IMR-90 (cell line): ENCODE measurements at regions not wholly inside any gene's neighbourhood (a gene's known extent, or its start where the extent isn't known, plus 50 kb on each side); places are given as distances from the start of the nearest gene placed in this dataset.

Experiments used
- ATAC-seq: fragments of 200-7000 bp; cut with Tn5 transposase; 2 replicates; pipeline ENCODE4 v1.9.1; 2020; ENCODE audit warnings: low read depth, mild to moderate bottlenecking, moderate library complexity
- BruUV-seq: library from RNA; stranded (reverse); fragments of 400-500 nt; replicated peaks from 2 replicates; lab custom pipeline; 2021; lab: Mats Ljungman, UMichigan
- CTCF ChIA-PET: fragments of 300-600 bp; formaldehyde crosslinking; extraction: SDS; loops from one replicate; lab custom pipeline; 2021; ENCODE audit warnings: antibody characterized with exemption; lab: Yijun Ruan, JAX
- POLR2A ChIA-PET: fragments of 300-600 bp; sonication (Branson Sonifier 250); formaldehyde crosslinking; loops from one replicate; lab custom pipeline; 2022; ENCODE audit warnings: antibody characterized with exemption; ENCODE audit not compliant: unreplicated experiment; lab: Charles Lee
- DNase-seq: peaks from one replicate; pipeline ENCODE4 v3.0.0; 2013
- H2AFZ ChIP-seq: replicated peaks from 2 replicates; pipeline ENCODE3; 2013; ENCODE audit warnings: low read length, mild to moderate bottlenecking; ENCODE audit not compliant: poor library complexity
- H2AK5ac ChIP-seq: 2 replicates; pipeline ENCODE4 v1.6.1; 2013; ENCODE audit warnings: low read depth, low read length, inconsistent platforms
- H2AK9ac ChIP-seq: replicated peaks from 2 replicates; pipeline ENCODE3; 2013; ENCODE audit warnings: mild to moderate bottlenecking, low read depth, low read length, moderate library complexity; ENCODE audit not compliant: poor library complexity
- H2BK120ac ChIP-seq: 2 replicates; pipeline ENCODE4 v1.6.1; 2013; ENCODE audit warnings: low read depth, low read length, inconsistent platforms
- H2BK15ac ChIP-seq: 3 replicates; pipeline ENCODE4 v1.6.1; 2013; ENCODE audit warnings: low read depth, low read length, inconsistent platforms
- H2BK20ac ChIP-seq: 2 replicates; pipeline ENCODE4 v1.6.1; 2013; ENCODE audit warnings: low read depth, mild to moderate bottlenecking, inconsistent platforms, low read length, moderate library complexity
- H2BK5ac ChIP-seq: 2 replicates; pipeline ENCODE4 v1.6.1; 2013; ENCODE audit warnings: mild to moderate bottlenecking, low read depth, low read length, inconsistent platforms; ENCODE audit not compliant: poor library complexity, severe bottlenecking
- H3K14ac ChIP-seq: replicated peaks from 2 replicates; pipeline ENCODE4 v1.6.1; 2013; ENCODE audit warnings: low read depth, low read length, inconsistent platforms
- H3K18ac ChIP-seq: 2 replicates; pipeline ENCODE4 v1.6.1; 2013; ENCODE audit warnings: low read depth, low read length, control low read depth
- H3K23ac ChIP-seq: 2 replicates; pipeline ENCODE4 v1.6.1; 2013; ENCODE audit warnings: low read depth, low read length, inconsistent platforms
- H3K27ac ChIP-seq: 2 replicates; pipeline ENCODE4 v1.5.1; 2013; ENCODE audit warnings: mild to moderate bottlenecking, control low read depth, low read length; ENCODE audit not compliant: insufficient read depth
- H3K27me3 ChIP-seq: 2 replicates; pipeline ENCODE4 v1.6.1; 2013; ENCODE audit warnings: low read length; ENCODE audit not compliant: control insufficient read depth, insufficient read depth
- H3K36me3 ChIP-seq: 2 replicates; pipeline ENCODE4 v1.6.1; 2013; ENCODE audit warnings: low read length, mixed read lengths; ENCODE audit not compliant: control insufficient read depth, insufficient read depth
- H3K4ac ChIP-seq: 2 replicates; pipeline ENCODE4 v1.6.1; 2013; ENCODE audit warnings: low read depth, low read length, inconsistent platforms
- H3K4me1 ChIP-seq: 2 replicates; pipeline ENCODE4 v1.6.1; 2013; ENCODE audit warnings: low read length, mixed read lengths; ENCODE audit not compliant: control insufficient read depth, insufficient read depth
- H3K4me2 ChIP-seq: 2 replicates; pipeline ENCODE4 v1.6.1; 2013; ENCODE audit warnings: low read depth, mild to moderate bottlenecking, control low read depth, low read length, moderate library complexity
- H3K4me3 ChIP-seq: 2 replicates; pipeline ENCODE4 v1.5.1; 2013; ENCODE audit warnings: low read depth, mild to moderate bottlenecking, control low read depth, low read length, moderate library complexity; ENCODE audit not compliant: insufficient read depth
- H3K56ac ChIP-seq: 2 replicates; pipeline ENCODE4 v1.6.1; 2013; ENCODE audit warnings: low read length, inconsistent platforms; ENCODE audit not compliant: insufficient read depth; ENCODE audit errors: extremely low read depth
- H3K79me1 ChIP-seq, 2 experiments: 2 replicates each; pipeline ENCODE4 v1.6.1; 2013; ENCODE audit warnings: low read length in 2 of 2, inconsistent platforms in 1 of 2, low read depth in 1 of 2
- H3K9ac ChIP-seq: 2 replicates; pipeline ENCODE4 v1.6.1; 2013; ENCODE audit warnings: low read depth, low read length, control low read depth
- H3K9me1 ChIP-seq: 2 replicates; pipeline ENCODE4 v1.6.1; 2013; ENCODE audit warnings: low read length, inconsistent platforms; ENCODE audit not compliant: insufficient read depth
- H3K9me3 ChIP-seq: 2 replicates; pipeline ENCODE4 v1.6.1; 2013; ENCODE audit warnings: low read length; ENCODE audit not compliant: control insufficient read depth, insufficient read depth
- H4K20me1 ChIP-seq: 2 replicates; pipeline ENCODE4 v1.6.1; 2013; ENCODE audit warnings: low read length, inconsistent platforms; ENCODE audit not compliant: insufficient read depth
- H4K5ac ChIP-seq: 2 replicates; pipeline ENCODE4 v1.6.1; 2013; ENCODE audit warnings: mild to moderate bottlenecking, low read depth, low read length, control low read depth
- H4K8ac ChIP-seq, 2 experiments: 2 replicates each; pipeline ENCODE4 v1.6.1; 2013; ENCODE audit warnings: low read depth in 2 of 2, low read length in 2 of 2, control low read depth in 1 of 2, inconsistent platforms in 1 of 2
- H4K91ac ChIP-seq: 2 replicates; pipeline ENCODE4 v1.6.1; 2013; ENCODE audit warnings: low read depth, low read length, inconsistent platforms; ENCODE audit not compliant: insufficient read depth
- BHLHE40 ChIP-seq: fragments of 150-350 bp; IDR thresholded peaks from 2 replicates; pipeline ENCODE4 v1.6.1; 2016; ENCODE audit warnings: mild to moderate bottlenecking, low read depth, low read length
- CEBPB ChIP-seq: IDR thresholded peaks from 2 replicates; pipeline ENCODE4 v1.6.1; 2012; ENCODE audit warnings: low read depth, low read length, improper control_type of control experiment
- CHD1 ChIP-seq: IDR thresholded peaks from 2 replicates; pipeline ENCODE4 v1.6.1; 2012; ENCODE audit warnings: low read depth, low read length, improper control_type of control experiment
- CTCF ChIP-seq: conservative IDR thresholded peaks from 2 replicates; pipeline ENCODE4 v1.5.1; 2012; ENCODE audit warnings: mild to moderate bottlenecking, low read depth, low read length, improper control_type of control experiment
- ELK1 ChIP-seq: fragments of 150-350 bp; IDR thresholded peaks from 2 replicates; pipeline ENCODE4 v1.6.1; 2016; ENCODE audit warnings: low read depth, mild to moderate bottlenecking, low read length, moderate library complexity, borderline replicate concordance
- FOS ChIP-seq: fragments of 150-350 bp; IDR thresholded peaks from 2 replicates; pipeline ENCODE4 v1.6.1; 2016; ENCODE audit warnings: low read depth, low read length
- MAFK ChIP-seq: IDR thresholded peaks from 2 replicates; pipeline ENCODE4 v1.6.1; 2012; ENCODE audit warnings: low read depth, low read length, improper control_type of control experiment
- MAZ ChIP-seq: IDR thresholded peaks from 2 replicates; pipeline ENCODE4 v1.6.1; 2012; ENCODE audit warnings: low read depth, mild to moderate bottlenecking, low read length, improper control_type of control experiment, moderate library complexity, borderline replicate concordance
- MXI1 ChIP-seq: IDR thresholded peaks from 2 replicates; pipeline ENCODE4 v1.6.1; 2012; ENCODE audit warnings: low read depth, mild to moderate bottlenecking, low read length, moderate library complexity, borderline replicate concordance
- NFE2L2 ChIP-seq: fragments of 150-350 bp; IDR thresholded peaks from 2 replicates; pipeline ENCODE4 v1.6.1; 2016; ENCODE audit warnings: low read depth, mild to moderate bottlenecking, low read length
- POLR2A ChIP-seq: IDR thresholded peaks from 2 replicates; pipeline ENCODE4 v1.6.1; 2012; ENCODE audit warnings: mild to moderate bottlenecking, low read depth, low read length
- RAD21 ChIP-seq: IDR thresholded peaks from 2 replicates; pipeline ENCODE4 v1.6.1; 2012; ENCODE audit warnings: low read length, improper control_type of control experiment
- RCOR1 ChIP-seq: IDR thresholded peaks from 2 replicates; pipeline ENCODE4 v1.6.1; 2012; ENCODE audit warnings: mild to moderate bottlenecking, low read length, improper control_type of control experiment; ENCODE audit not compliant: insufficient replicate concordance
- RFX5 ChIP-seq: IDR thresholded peaks from 2 replicates; pipeline ENCODE4 v1.8.0; 2012; ENCODE audit warnings: low read depth, mild to moderate bottlenecking, low read length, moderate library complexity
- SMC3 ChIP-seq: fragments of 150-350 bp; IDR thresholded peaks from 2 replicates; pipeline ENCODE4 v1.6.1; 2016; ENCODE audit warnings: low read depth, mild to moderate bottlenecking, antibody characterized with exemption, low read length, moderate library complexity
- USF2 ChIP-seq: fragments of 150-350 bp; IDR thresholded peaks from 2 replicates; pipeline ENCODE4 v1.6.1; 2017; ENCODE audit warnings: mild to moderate bottlenecking, antibody characterized with exemption, low read length, low read depth
- WGBS, 2 experiments: methylation state at CpG; one replicate each; pipeline versions ENCODE4 v1.1.5 to v1.1.7; 2013; ENCODE audit warnings: missing lambda C conversion rate in 2 of 2; ENCODE audit not compliant: insufficient read length in 1 of 2; ENCODE audit errors: extremely low coverage in 2 of 2; 5-methylcytosine and 5-hydroxymethylcytosine counted together
- dilution Hi-C: fragments of 300-500 bp; cut with HindIII; formaldehyde crosslinking; loops from one replicate; pipeline ENCODE4 v1.14.3; 2018; ENCODE audit warnings: low sequenced_read_pairs; ENCODE audit not compliant: unreplicated experiment
- in situ Hi-C: fragments of 300-500 bp; cut with MboI; formaldehyde crosslinking; loops from 3 replicates; pipeline ENCODE4 v1.14.3; 2019; ENCODE audit warnings: low sequenced_read_pairs, inconsistent platforms, mixed read lengths
- intact Hi-C: fragments of 100-400 bp; cut with micrococcal nuclease; formaldehyde crosslinking; loops from 2 replicates; pipeline ENCODE4 v1.10.0; 2022

- no CpG with 5 or more reads among the region's 3 CpGs for WGBS, 2 experiments
- Histone ChIP-seq H3K4ac (no peak overlapping the region), H4K91ac (no peak overlapping the region), H3K4me2 (no peak overlapping the region), H3K9ac (no peak overlapping the region), H3K4me1 (no peaks in the 10 kb centered on the region), H3K27ac (no peak overlapping the region), H3K79me1 (no peaks in the 10 kb centered on the region), H3K27me3 (no peaks in the 10 kb centered on the region), H3K56ac (no peak overlapping the region), H2AK9ac (no peak overlapping the region), H3K36me3 (no peaks in the 10 kb centered on the region), H3K4me3 (no peak overlapping the region), H2BK15ac (no peak overlapping the region), H2BK120ac (no peak overlapping the region), H2AK5ac (no peak overlapping the region), H3K18ac (no peak overlapping the region), H3K23ac (no peak overlapping the region), H4K20me1 (no peaks in the 10 kb centered on the region), H3K14ac (no peak overlapping the region), H2BK20ac (no peak overlapping the region), H2BK5ac (no peak overlapping the region), H4K5ac (no peak overlapping the region), H2AFZ (no peak overlapping the region), H3K9me3 (no peaks in the 10 kb centered on the region), H4K8ac (no peak overlapping the region), H3K9me1 (no peaks in the 10 kb centered on the region)
- DNase-seq (no peak), ATAC-seq (no peak)
- dilution Hi-C loops, result no loop called here
- no TSS peak for BruUV-seq
- intact Hi-C loops, result no loop called here
- in situ Hi-C loops, result no loop called here
- CTCF ChIA-PET, result no interaction called here
- TF ChIP-seq BHLHE40 (no peak), USF2 (no peak), POLR2A (no peak), MAZ (no peak), ELK1 (no peak), FOS (no peak), CEBPB (no peak), CHD1 (no peak), NFE2L2 (no peak), RCOR1 (no peak), RAD21 (no peak), CTCF (no peak), RFX5 (no peak), SMC3 (no peak), MXI1 (no peak), MAFK (no peak)
- POLR2A ChIA-PET, result no interaction called here
These were observed 61.9 kb upstream of the PKIB start for GRCh38 chr6:122548281-122548680.
